GM19238 (cell line): ENCODE measurements at regions not wholly inside any gene's neighbourhood (a gene's known extent, or its start where the extent isn't known, plus 50 kb on each side); places are given as distances from the start of the nearest gene placed in this dataset.

Source experiments
- DNase-seq: peaks from one replicate; pipeline ENCODE4 v3.0.0; 2011; ENCODE audit warnings: low spot score; ENCODE audit not compliant: insufficient read length

- DNase-seq, result no peak
These were observed 396.2 kb upstream of the XYLT1 start for GRCh38 chr16:17866996-17867395.

GRCh38 chr16:17861981-17862479 is 391.3 kb upstream of the XYLT1 start:
- no peak for DNase-seq

- no peak for DNase-seq
These were observed 387.3 kb upstream of the XYLT1 start for GRCh38 chr16:17858061-17858460.

GRCh38 chr16:17853958-17854357 is 383.2 kb upstream of the XYLT1 start:
- no peak for DNase-seq

- DNase-seq, result no peak
These were observed 382.4 kb upstream of the XYLT1 start for GRCh38 chr16:17852977-17853702.

GRCh38 chr16:17850581-17851250 is 380.0 kb upstream of the XYLT1 start:
- no peak for DNase-seq

GRCh38 chr16:17847234-17847795 is 376.6 kb upstream of the XYLT1 start:
- no peak for DNase-seq

GRCh38 chr16:17846030-17846429 is 375.3 kb upstream of the XYLT1 start:
- no peak for DNase-seq

GRCh38 chr16:17845031-17845430 is 374.3 kb upstream of the XYLT1 start:
- DNase-seq, result no peak

GRCh38 chr16:17843905-17844304 is 373.1 kb upstream of the XYLT1 start:
- DNase-seq, result no peak

GRCh38 chr16:17839907-17840306 is 369.1 kb upstream of the XYLT1 start:
- DNase-seq, result no peak

- DNase-seq, result no peak
These were observed 368.5 kb upstream of the XYLT1 start for GRCh38 chr16:17839272-17839671.

- DNase-seq, result no peak
These were observed 366.3 kb upstream of the XYLT1 start for GRCh38 chr16:17836868-17837602.

GRCh38 chr16:17835118-17835876 is 364.5 kb upstream of the XYLT1 start:
- DNase-seq, result no peak

- no peak for DNase-seq
These were observed 362.0 kb upstream of the XYLT1 start for GRCh38 chr16:17832738-17833137.

- DNase-seq, result no peak
These were observed 360.6 kb upstream of the XYLT1 start for GRCh38 chr16:17831330-17831729.

GRCh38 chr16:17830651-17831050 is 359.9 kb upstream of the XYLT1 start:
- DNase-seq, result no peak

GRCh38 chr16:17829811-17830210 is 359.1 kb upstream of the XYLT1 start:
- DNase-seq, result no peak

GRCh38 chr16:17828012-17828411 is 357.3 kb upstream of the XYLT1 start:
- no peak for DNase-seq

- DNase-seq, result no peak
These were observed 356.6 kb upstream of the XYLT1 start for GRCh38 chr16:17827313-17827712.

GRCh38 chr16:17817943-17818342 is 347.2 kb upstream of the XYLT1 start:
- DNase-seq, result no peak
